BLaER1 treated with 17β-estradiol and CSF1 and Interleukin-3, amounts not matched to agents 10 nM and 100 nM (cell line): ENCODE measurements at regions not wholly inside any gene's neighbourhood (a gene's known extent, or its start where the extent isn't known, plus 50 kb on each side); places are given as distances from the start of the nearest gene placed in this dataset.
"Not testable (repeated sequence)": the region's sequence is repeated elsewhere in the genome, so short reads cannot be mapped to it uniquely, and the experiment has no call there.

Source experiments
- H3K27ac ChIP-seq, 11 experiments: shearing (Covaris generic); formaldehyde crosslinking; 2 replicates each; pipeline ENCODE4 v1.8.1; 2022
- H3K27me3 ChIP-seq, 11 experiments: shearing (Covaris generic); formaldehyde crosslinking; 2 replicates each; pipeline ENCODE4 v1.8.1; 2022
- H3K36me3 ChIP-seq, 11 experiments: shearing (Covaris generic); formaldehyde crosslinking; 2 replicates each; pipeline ENCODE4 v1.8.1; 2022
- H3K4me1 ChIP-seq, 10 experiments: shearing (Covaris generic); formaldehyde crosslinking; 2 replicates each; pipeline ENCODE4 v1.8.1; 2022
- H3K4me2 ChIP-seq, 11 experiments: shearing (Covaris generic); formaldehyde crosslinking; 2 replicates each; pipeline ENCODE4 v1.8.1; 2022
- H3K4me3 ChIP-seq, 10 experiments: shearing (Covaris generic); formaldehyde crosslinking; 2 replicates each; pipeline ENCODE4 v1.8.1; 2022
- H3K9ac ChIP-seq, 11 experiments: shearing (Covaris generic); formaldehyde crosslinking; 2 replicates each; pipeline ENCODE4 v1.8.1; 2022
- H3K9me3 ChIP-seq, 11 experiments: shearing (Covaris generic); formaldehyde crosslinking; replicated peaks in 1 of 11; 2 replicates each; pipeline ENCODE4 v1.8.1; 2022
- H4K20me1 ChIP-seq, 11 experiments: shearing (Covaris generic); formaldehyde crosslinking; 2 replicates each; pipeline ENCODE4 v1.8.1; 2022
- Cebpa-rat ChIP-seq, 11 experiments: shearing (Covaris generic); IDR thresholded peaks; 2 replicates each; pipeline ENCODE4 v1.8.1; 2022

DNA sequence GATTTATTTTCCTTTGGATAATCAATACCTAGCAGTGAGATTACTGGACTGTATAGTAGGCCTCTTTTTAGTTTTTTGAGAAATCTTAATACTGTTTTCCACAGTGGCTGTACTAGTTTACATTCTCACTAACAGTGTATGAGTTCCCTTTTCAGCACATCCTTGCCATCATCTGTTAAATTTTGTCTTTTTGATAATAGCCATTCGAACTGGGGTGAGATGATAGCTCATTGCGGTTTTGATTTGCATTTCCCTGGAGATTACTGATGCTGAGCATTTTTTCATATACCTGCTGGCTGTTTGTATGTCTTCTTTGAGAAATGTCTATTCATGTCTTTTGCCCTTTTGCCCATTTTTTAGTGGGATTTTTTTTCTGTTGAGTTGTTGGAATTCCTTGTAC is 210.8 kb downstream of the CGGBP1 start:
- Histone ChIP-seq H3K36me3 (no peaks in the 10 kb centered on the region), H3K4me3 (no peak overlapping the region), H3K4me1 (no peaks in the 10 kb centered on the region), H3K9ac (no peak overlapping the region), H3K27ac (no peak overlapping the region), H3K4me2 (no peak overlapping the region), H4K20me1 (no peaks in the 10 kb centered on the region), H3K27me3 (no peaks in the 10 kb centered on the region), H3K9me3 (peaks cover 0 to 4% (median 0%) of the 10 kb centered on the region in 11 experiments; a peak in 1 of 22 replicates)
- no peak for TF ChIP-seq Cebpa-rat (IDR thresholded peaks at IDR 0.05)

DNA sequence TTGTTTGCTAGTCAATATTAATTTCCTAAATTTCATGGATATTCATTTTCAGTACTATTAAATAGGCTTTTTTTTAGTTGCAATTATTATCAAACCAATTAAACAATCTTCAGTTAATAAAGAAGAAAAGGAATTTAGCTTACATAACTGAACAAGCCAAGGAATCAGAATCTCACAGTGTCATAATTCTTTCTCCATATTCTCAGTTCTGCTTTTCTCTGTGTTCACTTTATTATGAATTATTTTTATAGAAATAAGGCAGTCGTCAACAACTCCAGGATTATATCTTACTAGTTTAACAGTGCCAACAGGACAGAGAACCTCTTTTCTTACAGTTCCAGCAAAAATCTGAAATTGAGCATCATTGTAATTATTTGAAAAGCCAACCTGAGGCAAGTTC is 221.7 kb downstream of the CGGBP1 start:
- H3K9ac ChIP-seq, result no peak overlapping the region
- no peaks in the 10 kb centered on the region for H3K27me3 ChIP-seq
- no peak overlapping the region for H3K27ac ChIP-seq
- TF ChIP-seq Cebpa-rat (IDR thresholded peaks at IDR 0.05), result no peak
- H3K4me1 ChIP-seq, result peaks cover 0 to 12% (median 0%) of the 10 kb centered on the region in 10 experiments; a peak in 1 of 20 replicates
- H3K9me3 ChIP-seq, result peaks cover 0 to 9% (median 8%) of the 10 kb centered on the region in 11 experiments; a peak in 14 of 22 replicates
- 0 out of 22 replicates have a peak overlapping the region, but pooled peaks of 1 of the 11 experiments have one; percentile 11 for H3K4me2 ChIP-seq
- H3K36me3 ChIP-seq, result no peaks in the 10 kb centered on the region
- no peak overlapping the region for H3K4me3 ChIP-seq
- H4K20me1 ChIP-seq, result no peaks in the 10 kb centered on the region

GRCh38 chr3:87836026-87836425 is 222.8 kb downstream of the CGGBP1 start:
- no peak overlapping the region for H3K4me2 ChIP-seq
- no peaks in the 10 kb centered on the region for H3K27me3 ChIP-seq
- H4K20me1 ChIP-seq, result no peaks in the 10 kb centered on the region
- peaks cover 0 to 9% (median 8%) of the 10 kb centered on the region in 11 experiments; a peak in 14 of 22 replicates for H3K9me3 ChIP-seq
- H3K9ac ChIP-seq, result no peak overlapping the region
- H3K36me3 ChIP-seq, result no peaks in the 10 kb centered on the region
- no peak overlapping the region for H3K4me3 ChIP-seq
- no peak for TF ChIP-seq Cebpa-rat (IDR thresholded peaks at IDR 0.05)
- H3K27ac ChIP-seq, result no peak overlapping the region
- H3K4me1 ChIP-seq, result peaks cover 0 to 12% (median 0%) of the 10 kb centered on the region in 10 experiments; a peak in 1 of 20 replicates

GRCh38 chr3:87835236-87835635 is 223.6 kb downstream of the CGGBP1 start:
- H3K9ac ChIP-seq, result no peak overlapping the region
- no peak overlapping the region for H3K27ac ChIP-seq
- no peak overlapping the region for H3K4me2 ChIP-seq
- no peaks in the 10 kb centered on the region for H3K36me3 ChIP-seq
- TF ChIP-seq Cebpa-rat (IDR thresholded peaks at IDR 0.05), result no peak
- H3K4me3 ChIP-seq, result no peak overlapping the region
- no peaks in the 10 kb centered on the region for H3K27me3 ChIP-seq
- H3K4me1 ChIP-seq, result peaks cover 0 to 12% (median 0%) of the 10 kb centered on the region in 10 experiments; a peak in 1 of 20 replicates
- no peaks in the 10 kb centered on the region for H4K20me1 ChIP-seq
- peaks cover 0 to 9% (median 8%) of the 10 kb centered on the region in 11 experiments; a peak in 14 of 22 replicates for H3K9me3 ChIP-seq

DNA sequence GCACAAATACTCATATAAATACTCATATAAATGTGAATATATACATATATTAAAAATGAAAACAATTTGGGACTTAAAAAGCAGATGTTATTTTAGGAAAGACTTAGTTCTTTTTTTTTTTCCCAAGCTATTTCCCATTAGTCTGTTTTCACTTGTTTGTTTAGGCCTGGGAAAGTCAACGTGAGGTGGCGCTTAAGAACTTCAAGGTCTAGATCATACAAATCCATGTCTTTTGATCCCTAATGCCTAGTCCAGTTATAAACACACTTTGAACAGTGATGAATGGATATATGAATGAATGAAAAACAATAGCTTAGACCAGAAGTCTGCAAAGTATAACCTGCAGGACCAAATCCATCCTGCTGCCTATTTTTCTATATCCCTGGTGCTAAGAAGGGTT is 224.5 kb downstream of the CGGBP1 start:
- Histone ChIP-seq H3K4me2 (no peak overlapping the region), H4K20me1 (no peaks in the 10 kb centered on the region), H3K4me3 (no peak overlapping the region), H3K9ac (no peak overlapping the region), H3K4me1 (peaks cover 0 to 12% (median 0%) of the 10 kb centered on the region in 10 experiments; a peak in 1 of 20 replicates), H3K27ac (no peak overlapping the region), H3K9me3 (peaks cover 0 to 5% (median 4%) of the 10 kb centered on the region in 11 experiments; a peak in 14 of 22 replicates), H3K36me3 (no peaks in the 10 kb centered on the region), H3K27me3 (no peaks in the 10 kb centered on the region)
- TF ChIP-seq Cebpa-rat (IDR thresholded peaks at IDR 0.05), result no peak

GRCh38 chr3:87833039-87833377 is 225.8 kb downstream of the CGGBP1 start:
- H3K4me2 ChIP-seq, result no peak overlapping the region
- H3K27ac ChIP-seq, result no peak overlapping the region
- no peak overlapping the region for H3K4me3 ChIP-seq
- no peak overlapping the region for H3K9ac ChIP-seq
- H3K27me3 ChIP-seq, result no peaks in the 10 kb centered on the region
- peaks cover 0 to 18% (median 0%) of the 10 kb centered on the region in 10 experiments; a peak in 7 of 20 replicates for H3K4me1 ChIP-seq
- H3K36me3 ChIP-seq, result no peaks in the 10 kb centered on the region
- H3K9me3 ChIP-seq, result no peaks in the 10 kb centered on the region
- H4K20me1 ChIP-seq, result no peaks in the 10 kb centered on the region
- TF ChIP-seq Cebpa-rat (IDR thresholded peaks at IDR 0.05), result no peak

DNA sequence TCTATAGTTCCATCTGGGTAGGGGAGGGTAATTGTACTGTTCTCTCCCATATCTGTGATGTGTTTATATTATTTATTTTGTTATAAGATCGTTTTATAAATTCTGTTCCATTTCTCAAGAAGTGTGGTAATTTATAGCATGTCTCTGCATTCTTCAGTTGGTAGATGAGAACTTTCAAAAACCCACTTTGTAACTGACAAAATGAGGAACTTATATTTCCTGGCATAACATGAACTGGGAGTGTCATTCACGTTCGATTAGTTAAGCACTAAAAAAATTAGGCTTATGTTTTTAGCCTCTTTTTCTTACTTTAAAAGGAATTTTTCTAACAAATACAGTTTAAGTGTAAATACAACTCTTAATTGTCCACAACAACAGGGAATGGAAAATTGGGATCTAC is 230.8 kb downstream of the CGGBP1 start:
- Histone ChIP-seq H3K9ac (no peak overlapping the region), H3K4me2 (peak overlapping the region in 3 of 11 experiments; percentile 4 to 61 (median 46); a peak in 5 of 22 replicates), H3K27ac (peak overlapping the region in 2 of 11 experiments; percentile 10 to 20; a peak in 1 of 22 replicates), H3K27me3 (no peaks in the 10 kb centered on the region), H3K36me3 (no peaks in the 10 kb centered on the region), H3K4me3 (no peak overlapping the region), H4K20me1 (no peaks in the 10 kb centered on the region), H3K4me1 (peaks cover 0 to 12% (median 0%) of the 10 kb centered on the region in 10 experiments; a peak in 7 of 20 replicates), H3K9me3 (no peaks in the 10 kb centered on the region)
- no peak for TF ChIP-seq Cebpa-rat (IDR thresholded peaks at IDR 0.05)

DNA sequence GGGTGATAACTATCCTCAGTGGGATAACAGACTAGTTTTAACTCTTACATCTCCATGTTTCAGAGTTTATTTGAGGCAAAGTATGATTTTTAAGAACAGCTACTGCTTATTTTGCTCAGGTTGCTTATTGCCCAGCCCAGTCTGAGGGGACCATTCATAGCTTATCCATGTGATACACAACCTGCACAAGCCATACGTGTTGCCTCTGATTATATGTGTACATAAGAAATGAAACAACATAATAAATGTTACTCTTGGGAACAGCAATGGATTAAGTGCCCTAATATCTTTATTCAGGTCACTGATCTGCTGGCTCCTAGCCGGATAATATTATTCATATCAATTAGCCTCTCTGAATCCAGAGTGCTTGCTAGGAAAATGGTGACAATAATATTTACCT is 236.2 kb downstream of the CGGBP1 start:
- no peak for TF ChIP-seq Cebpa-rat (IDR thresholded peaks at IDR 0.05)
- Histone ChIP-seq H3K4me3 (no peak overlapping the region), H3K27me3 (no peaks in the 10 kb centered on the region), H3K9me3 (no peaks in the 10 kb centered on the region), H3K4me2 (no peak overlapping the region), H3K4me1 (peaks cover 0 to 1% (median 0%) of the 10 kb centered on the region in 10 experiments; a peak in 5 of 20 replicates), H4K20me1 (no peaks in the 10 kb centered on the region), H3K9ac (no peak overlapping the region), H3K27ac (no peak overlapping the region), H3K36me3 (no peaks in the 10 kb centered on the region)

- not testable (repeated sequence) for H3K4me3 ChIP-seq, H3K4me2 ChIP-seq, H3K4me1 ChIP-seq, H3K27ac ChIP-seq, H4K20me1 ChIP-seq, H3K9ac ChIP-seq, H3K27me3 ChIP-seq, H3K36me3 ChIP-seq
- H3K9me3 ChIP-seq, result peaks cover 0 to 22% (median 8%) of the 10 kb centered on the region in 11 experiments; a peak in 12 of 22 replicates
These were observed 245.3 kb downstream of the CGGBP1 start for GRCh38 chr3:87813503-87813902.

GRCh38 chr3:87811953-87812352 is 246.9 kb downstream of the CGGBP1 start:
- H3K4me2 ChIP-seq, result no peak overlapping the region
- H3K9ac ChIP-seq, result no peak overlapping the region
- H3K27me3 ChIP-seq, result no peaks in the 10 kb centered on the region
- peaks cover 0 to 6% (median 0%) of the 10 kb centered on the region in 10 experiments; a peak in 1 of 20 replicates for H3K4me1 ChIP-seq
- no peaks in the 10 kb centered on the region for H4K20me1 ChIP-seq
- H3K27ac ChIP-seq, result no peak overlapping the region
- no peak overlapping the region for H3K4me3 ChIP-seq
- H3K9me3 ChIP-seq, result peaks cover 0 to 22% (median 8%) of the 10 kb centered on the region in 11 experiments; a peak in 12 of 22 replicates
- TF ChIP-seq Cebpa-rat (IDR thresholded peaks at IDR 0.05), result no peak
- H3K36me3 ChIP-seq, result no peaks in the 10 kb centered on the region
